ENCODE measurements at regions not wholly inside any gene's neighbourhood (a gene's known extent, or its start where the extent isn't known, plus 50 kb on each side); places are given as distances from the start of the nearest gene placed in this dataset.
A peak's percentile ranks its signal among the peaks of the same experiment; 100 is the strongest.

GRCh38 chr4:14864365-14865030 is 137.8 kb upstream of the CPEB2 start:
- intact Hi-C loops (cut with DNase I), result no loop called here
- Histone ChIP-seq H3K4me3 (ENCODE audit: low read length) (no peak overlapping the region), H3K27ac (ENCODE audit: low read length) (no peak overlapping the region), H3K27me3 (ENCODE audit: control insufficient read depth, insufficient read depth) (no peaks in the 10 kb centered on the region), H3K4me1 (ENCODE audit: control insufficient read depth, insufficient read depth, low read length) (no peaks in the 10 kb centered on the region), H3K9me3 (ENCODE audit: control insufficient read depth, low read length) (no peaks in the 10 kb centered on the region)
- ATAC-seq (peak in 1 of 2 donors; percentile 44), DNase-seq (no peak)
- WGBS, result 44% methylated on average over 3 of the region's 3 CpGs

- Histone ChIP-seq H3K27me3 (ENCODE audit: control insufficient read depth, insufficient read depth) (no peaks in the 10 kb centered on the region), H3K4me3 (ENCODE audit: low read length) (no peak overlapping the region), H3K4me1 (ENCODE audit: control insufficient read depth, insufficient read depth, low read length) (no peaks in the 10 kb centered on the region), H3K9me3 (ENCODE audit: control insufficient read depth, low read length) (no peaks in the 10 kb centered on the region), H3K27ac (ENCODE audit: low read length) (no peak overlapping the region)
- DNase-seq, result no peak
- WGBS, result 94% methylated on average over 5 of the region's 5 CpGs
- intact Hi-C loops (cut with DNase I), result no loop called here
- no peak for ATAC-seq
Measured at GRCh38 chr4:14865031-14865366, 137.3 kb upstream of the CPEB2 start.

GRCh38 chr4:14865804-14866203 is 136.5 kb upstream of the CPEB2 start:
- no peak for DNase-seq
- ATAC-seq, result no peak
- H3K9me3 ChIP-seq (ENCODE audit: control insufficient read depth, low read length), result no peaks in the 10 kb centered on the region
- no peak overlapping the region for H3K27ac ChIP-seq (ENCODE audit: low read length)
- no peak overlapping the region for H3K4me3 ChIP-seq (ENCODE audit: low read length)
- no peaks in the 10 kb centered on the region for H3K4me1 ChIP-seq (ENCODE audit: control insufficient read depth, insufficient read depth, low read length)
- intact Hi-C loops (cut with DNase I), result no loop called here
- H3K27me3 ChIP-seq (ENCODE audit: control insufficient read depth, insufficient read depth), result no peaks in the 10 kb centered on the region

- 55% methylated on average over 7 of the region's 7 CpGs for WGBS
- Histone ChIP-seq H3K4me3 (ENCODE audit: low read length) (no peak overlapping the region), H3K4me1 (ENCODE audit: control insufficient read depth, insufficient read depth, low read length) (no peaks in the 10 kb centered on the region), H3K27ac (ENCODE audit: low read length) (no peak overlapping the region), H3K27me3 (ENCODE audit: control insufficient read depth, insufficient read depth) (no peaks in the 10 kb centered on the region), H3K9me3 (ENCODE audit: control insufficient read depth, low read length) (no peaks in the 10 kb centered on the region)
- DNase-seq (no peak), ATAC-seq (no peak)
- intact Hi-C loops (cut with DNase I), result no loop called here
Measured at GRCh38 chr4:14867847-14868246, 134.4 kb upstream of the CPEB2 start.

GRCh38 chr4:14868426-14869395 is 133.6 kb upstream of the CPEB2 start:
- intact Hi-C loops (cut with DNase I), result no loop called here
- Histone ChIP-seq H3K4me1 (ENCODE audit: control insufficient read depth, insufficient read depth, low read length) (no peaks in the 10 kb centered on the region), H3K9me3 (ENCODE audit: control insufficient read depth, low read length) (no peaks in the 10 kb centered on the region), H3K27me3 (ENCODE audit: control insufficient read depth, insufficient read depth) (no peaks in the 10 kb centered on the region), H3K4me3 (ENCODE audit: low read length) (no peak overlapping the region), H3K27ac (ENCODE audit: low read length) (no peak overlapping the region)
- DNase-seq, result no peak
- no peak for ATAC-seq
- 94% methylated on average over 4 of the region's 4 CpGs for WGBS

GRCh38 chr4:14871676-14872430 is 130.4 kb upstream of the CPEB2 start:
- Histone ChIP-seq H3K9me3 (ENCODE audit: control insufficient read depth, low read length) (no peaks in the 10 kb centered on the region), H3K27me3 (ENCODE audit: control insufficient read depth, insufficient read depth) (no peaks in the 10 kb centered on the region), H3K4me3 (ENCODE audit: low read length) (no peak overlapping the region), H3K27ac (ENCODE audit: low read length) (no peak overlapping the region), H3K4me1 (ENCODE audit: control insufficient read depth, insufficient read depth, low read length) (no peaks in the 10 kb centered on the region)
- ATAC-seq, result no peak
- peak in 1 of 3 donors; percentile 55 for DNase-seq
- WGBS, result 65% methylated on average over 6 of the region's 6 CpGs
- intact Hi-C loops (cut with DNase I), result no loop called here

GRCh38 chr4:14874990-14875389 is 127.3 kb upstream of the CPEB2 start:
- intact Hi-C loops (cut with DNase I), result no loop called here
- Histone ChIP-seq H3K27ac (ENCODE audit: low read length) (no peak overlapping the region), H3K9me3 (ENCODE audit: control insufficient read depth, low read length) (no peaks in the 10 kb centered on the region), H3K4me1 (ENCODE audit: control insufficient read depth, insufficient read depth, low read length) (no peaks in the 10 kb centered on the region), H3K4me3 (ENCODE audit: low read length) (no peak overlapping the region), H3K27me3 (ENCODE audit: control insufficient read depth, insufficient read depth) (no peaks in the 10 kb centered on the region)
- DNase-seq (no peak), ATAC-seq (no peak)
- WGBS, result 83% methylated on average over 1 of the region's 1 CpG

GRCh38 chr4:14877246-14878225 is 124.7 kb upstream of the CPEB2 start:
- H3K4me1 ChIP-seq (ENCODE audit: control insufficient read depth, insufficient read depth, low read length), result no peaks in the 10 kb centered on the region
- H3K4me3 ChIP-seq (ENCODE audit: low read length), result no peak overlapping the region
- H3K9me3 ChIP-seq (ENCODE audit: control insufficient read depth, low read length), result no peaks in the 10 kb centered on the region
- intact Hi-C loops (cut with DNase I), result no loop called here
- H3K27me3 ChIP-seq (ENCODE audit: control insufficient read depth, insufficient read depth), result no peaks in the 10 kb centered on the region
- H3K27ac ChIP-seq (ENCODE audit: low read length), result no peak overlapping the region
- WGBS, result 33% methylated on average over 6 of the region's 6 CpGs
- DNase-seq, result no peak
- peak; percentile 88 to 97 for ATAC-seq

GRCh38 chr4:14878681-14879080 is 123.6 kb upstream of the CPEB2 start:
- H3K27ac ChIP-seq (ENCODE audit: low read length), result no peak overlapping the region
- H3K4me1 ChIP-seq (ENCODE audit: control insufficient read depth, insufficient read depth, low read length), result no peaks in the 10 kb centered on the region
- H3K27me3 ChIP-seq (ENCODE audit: control insufficient read depth, insufficient read depth), result no peaks in the 10 kb centered on the region
- intact Hi-C loops (cut with DNase I), result no loop called here
- no peak for DNase-seq
- no peak overlapping the region for H3K4me3 ChIP-seq (ENCODE audit: low read length)
- WGBS, result 92% methylated on average over 3 of the region's 3 CpGs
- H3K9me3 ChIP-seq (ENCODE audit: control insufficient read depth, low read length), result no peaks in the 10 kb centered on the region
- ATAC-seq, result no peak

- Histone ChIP-seq H3K27ac (ENCODE audit: low read length) (no peak overlapping the region), H3K9me3 (ENCODE audit: control insufficient read depth, low read length) (no peaks in the 10 kb centered on the region), H3K4me3 (ENCODE audit: low read length) (no peak overlapping the region), H3K27me3 (ENCODE audit: control insufficient read depth, insufficient read depth) (no peaks in the 10 kb centered on the region), H3K4me1 (ENCODE audit: control insufficient read depth, insufficient read depth, low read length) (no peaks in the 10 kb centered on the region)
- intact Hi-C loops (cut with DNase I), result no loop called here
- DNase-seq (no peak), ATAC-seq (no peak)
- 86% methylated on average over 7 of the region's 7 CpGs for WGBS
Measured at GRCh38 chr4:14879683-14880082, 122.6 kb upstream of the CPEB2 start.

Measured in right cardiac atrium (tissue), 5 donors.